CD4-positive, alpha-beta T cell (primary cell): ENCODE measurements at regions not wholly inside any gene's neighbourhood (a gene's known extent, or its start where the extent isn't known, plus 50 kb on each side); places are given as distances from the start of the nearest gene placed in this dataset.

Experiments used
- ATAC-seq: fragments of 200-7000 bp; cut with Tn5 transposase; one replicate; pipeline ENCODE4 v1.10.0; 2022; ENCODE audit warnings: mild to moderate bottlenecking; ENCODE audit not compliant: poor library complexity
- CTCF ChIA-PET: fragments of 350-600 bp; sonication (Branson Sonifier 250); formaldehyde crosslinking; loops from one replicate; lab custom pipeline; 2021; ENCODE audit warnings: antibody characterized with exemption, inconsistent platforms; lab: Charles Lee
- POLR2A ChIA-PET: fragments of 350-600 bp; sonication (Branson Sonifier 250); formaldehyde crosslinking; loops from one replicate; lab custom pipeline; 2021; ENCODE audit warnings: antibody characterized with exemption, inconsistent platforms; lab: Charles Lee
- DNase-seq, 14 experiments: peaks; one replicate each; pipeline ENCODE4 v3.0.0-alpha.2; 2013 to 2020; ENCODE audit warnings: mixed read lengths in 2 of 14
- H3K27ac ChIP-seq, 2 donors: one replicate each; pipeline versions ENCODE4 v1.5.1 to v1.7.0; 2013; ENCODE audit warnings: low read length in 2 of 2, low read depth in 1 of 2, mild to moderate bottlenecking in 1 of 2
- H3K27me3 ChIP-seq, 2 experiments: 1 replicate in 1 of 2; 2 replicates in 1 of 2; pipeline versions ENCODE4 v1.6.1 to v1.7.0; 2013; ENCODE audit warnings: low read length in 2 of 2, control low read depth in 1 of 2, mild to moderate bottlenecking in 1 of 2, moderate library complexity in 1 of 2; ENCODE audit not compliant: insufficient read depth in 2 of 2, control insufficient read depth in 1 of 2
- H3K36me3 ChIP-seq: one replicate; pipeline ENCODE4 v1.6.1; 2013; ENCODE audit warnings: low read length, control low read depth; ENCODE audit not compliant: insufficient read depth
- H3K4me1 ChIP-seq: one replicate; pipeline ENCODE4 v1.6.1; 2013; ENCODE audit warnings: low read length, control low read depth; ENCODE audit not compliant: insufficient read depth
- H3K4me3 ChIP-seq: one replicate; pipeline ENCODE4 v1.5.1; 2013; ENCODE audit warnings: mild to moderate bottlenecking, low read length, moderate library complexity
- H3K9me3 ChIP-seq, 2 experiments: 1 replicate in 1 of 2; 2 replicates in 1 of 2; pipeline versions ENCODE4 v1.6.1 to v1.7.0; 2013; ENCODE audit warnings: low read length in 2 of 2, mild to moderate bottlenecking in 2 of 2, control low read depth in 1 of 2, moderate library complexity in 1 of 2; ENCODE audit not compliant: control insufficient read depth in 1 of 2, insufficient read depth in 1 of 2
- H3K27ac Mint-ChIP-seq: one replicate; pipeline ENCODE4 v1.8.0; 2020; ENCODE audit warnings: mixed read lengths
- H3K27me3 Mint-ChIP-seq: one replicate; pipeline ENCODE4 v1.8.0; 2021; ENCODE audit warnings: mixed read lengths
- H3K36me3 Mint-ChIP-seq: one replicate; pipeline ENCODE4 v1.8.0; 2021; ENCODE audit warnings: low read depth, mixed read lengths
- H3K4me1 Mint-ChIP-seq: one replicate; pipeline ENCODE4 v1.8.0; 2021; ENCODE audit warnings: low read depth, mixed read lengths
- H3K4me3 Mint-ChIP-seq: one replicate; pipeline ENCODE4 v1.8.0; 2020; ENCODE audit warnings: mild to moderate bottlenecking, mixed read lengths
- H3K9me3 Mint-ChIP-seq: one replicate; pipeline ENCODE4 v1.8.0; 2020; ENCODE audit warnings: mixed read lengths
- intact Hi-C, 2 experiments: fragments of 100-400 bp; cut with DNase I in 1 of 2; cut with micrococcal nuclease in 1 of 2; formaldehyde crosslinking; loops; one replicate each; pipeline versions ENCODE4 v1.15.1 to v1.9.0; 2023 to 2025; cut with DNase I, micrococcal nuclease
- TF ChIP-seq, protein P1 (sequence below): fragments of 200-600 bp; IDR thresholded peaks from one replicate; pipeline ENCODE4 v1.8.0; 2022; ENCODE audit warnings: antibody characterized with exemption, mild to moderate bottlenecking

DNA sequence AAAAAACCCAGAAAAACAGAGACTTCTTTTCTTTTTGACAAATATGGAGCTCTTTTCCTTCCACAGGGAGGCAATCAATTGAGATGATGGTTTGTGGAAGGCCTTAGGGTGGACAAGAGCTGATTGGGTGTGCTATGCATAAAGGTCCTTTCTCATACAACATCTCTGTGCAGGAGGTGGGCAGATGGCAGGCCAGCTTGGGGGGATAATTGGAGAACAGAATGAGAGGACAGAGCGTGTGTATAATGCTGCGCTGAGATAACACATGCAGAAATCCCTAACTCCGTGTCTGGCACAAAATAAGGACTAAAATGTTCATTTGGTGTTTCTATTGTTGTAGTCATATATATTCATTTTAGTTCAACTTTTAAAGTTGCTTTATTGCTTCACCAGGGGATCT lies 159.0 kb upstream of the MEF2C start:
- Histone ChIP-seq H3K27me3 (no peaks in the 10 kb centered on the region), H3K27ac (no peak overlapping the region), H3K4me1 (no peaks in the 10 kb centered on the region), H3K4me3 (no peak overlapping the region), H3K9me3 (no peaks in the 10 kb centered on the region), H3K36me3 (no peaks in the 10 kb centered on the region)
- POLR2A ChIA-PET: no interaction called here
- Mint-ChIP-seq H3K9me3 (peaks cover 3% of the 10 kb centered on the region), H3K27me3 (no peaks in the 10 kb centered on the region), H3K4me3 (no peak overlapping the region), H3K27ac (no peak overlapping the region), H3K4me1 (no peaks in the 10 kb centered on the region), H3K36me3 (no peaks in the 10 kb centered on the region)
- CTCF ChIA-PET: no interaction called here
- ATAC-seq (no peak), DNase-seq (no peak)
- intact Hi-C loops: no loop called here
- TF ChIP-seq, protein P1, sequence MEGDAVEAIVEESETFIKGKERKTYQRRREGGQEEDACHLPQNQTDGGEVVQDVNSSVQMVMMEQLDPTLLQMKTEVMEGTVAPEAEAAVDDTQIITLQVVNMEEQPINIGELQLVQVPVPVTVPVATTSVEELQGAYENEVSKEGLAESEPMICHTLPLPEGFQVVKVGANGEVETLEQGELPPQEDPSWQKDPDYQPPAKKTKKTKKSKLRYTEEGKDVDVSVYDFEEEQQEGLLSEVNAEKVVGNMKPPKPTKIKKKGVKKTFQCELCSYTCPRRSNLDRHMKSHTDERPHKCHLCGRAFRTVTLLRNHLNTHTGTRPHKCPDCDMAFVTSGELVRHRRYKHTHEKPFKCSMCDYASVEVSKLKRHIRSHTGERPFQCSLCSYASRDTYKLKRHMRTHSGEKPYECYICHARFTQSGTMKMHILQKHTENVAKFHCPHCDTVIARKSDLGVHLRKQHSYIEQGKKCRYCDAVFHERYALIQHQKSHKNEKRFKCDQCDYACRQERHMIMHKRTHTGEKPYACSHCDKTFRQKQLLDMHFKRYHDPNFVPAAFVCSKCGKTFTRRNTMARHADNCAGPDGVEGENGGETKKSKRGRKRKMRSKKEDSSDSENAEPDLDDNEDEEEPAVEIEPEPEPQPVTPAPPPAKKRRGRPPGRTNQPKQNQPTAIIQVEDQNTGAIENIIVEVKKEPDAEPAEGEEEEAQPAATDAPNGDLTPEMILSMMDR: no peak

DNA sequence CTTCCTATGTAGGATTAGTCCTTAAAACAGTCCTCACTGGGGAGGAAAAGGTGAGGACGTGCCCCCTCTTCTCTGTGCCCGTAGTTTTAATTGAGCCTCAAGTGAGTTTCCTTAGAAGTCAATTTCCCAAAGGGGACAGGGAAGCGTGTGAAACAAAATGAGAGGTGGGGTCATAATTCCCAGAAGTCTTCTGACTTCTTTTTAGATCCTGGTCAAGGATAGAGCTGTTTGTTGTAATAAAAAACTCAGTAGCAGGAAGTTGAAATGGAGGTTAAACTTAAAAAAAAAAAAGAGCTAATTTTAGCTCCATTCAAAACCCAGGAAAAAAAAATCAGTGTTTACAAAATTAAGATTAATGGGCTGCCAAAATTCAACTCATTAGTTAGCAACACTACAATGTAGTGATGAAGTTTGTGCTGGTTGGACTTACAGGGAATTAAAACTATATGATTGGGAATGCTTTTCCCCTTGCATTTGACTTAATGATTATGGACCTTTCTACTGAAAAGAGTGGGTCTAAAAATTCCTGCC lies 158.3 kb upstream of the MEF2C start:
- Histone ChIP-seq H3K27ac (no peak overlapping the region), H3K27me3 (no peaks in the 10 kb centered on the region), H3K4me1 (no peaks in the 10 kb centered on the region), H3K36me3 (no peaks in the 10 kb centered on the region), H3K9me3 (no peaks in the 10 kb centered on the region), H3K4me3 (no peak overlapping the region)
- H3K9me3 Mint-ChIP-seq: peaks cover 3% of the 10 kb centered on the region
- no peak overlapping the region for H3K27ac Mint-ChIP-seq
- TF ChIP-seq, protein P1: no peak
- ATAC-seq (no peak), DNase-seq (no peak)
- CTCF ChIA-PET: no interaction called here
- no peaks in the 10 kb centered on the region for H3K36me3 Mint-ChIP-seq
- intact Hi-C loops: no loop called here
- POLR2A ChIA-PET: no interaction called here
- H3K4me1 Mint-ChIP-seq: no peaks in the 10 kb centered on the region
- no peaks in the 10 kb centered on the region for H3K27me3 Mint-ChIP-seq
- H3K4me3 Mint-ChIP-seq: no peak overlapping the region

DNA sequence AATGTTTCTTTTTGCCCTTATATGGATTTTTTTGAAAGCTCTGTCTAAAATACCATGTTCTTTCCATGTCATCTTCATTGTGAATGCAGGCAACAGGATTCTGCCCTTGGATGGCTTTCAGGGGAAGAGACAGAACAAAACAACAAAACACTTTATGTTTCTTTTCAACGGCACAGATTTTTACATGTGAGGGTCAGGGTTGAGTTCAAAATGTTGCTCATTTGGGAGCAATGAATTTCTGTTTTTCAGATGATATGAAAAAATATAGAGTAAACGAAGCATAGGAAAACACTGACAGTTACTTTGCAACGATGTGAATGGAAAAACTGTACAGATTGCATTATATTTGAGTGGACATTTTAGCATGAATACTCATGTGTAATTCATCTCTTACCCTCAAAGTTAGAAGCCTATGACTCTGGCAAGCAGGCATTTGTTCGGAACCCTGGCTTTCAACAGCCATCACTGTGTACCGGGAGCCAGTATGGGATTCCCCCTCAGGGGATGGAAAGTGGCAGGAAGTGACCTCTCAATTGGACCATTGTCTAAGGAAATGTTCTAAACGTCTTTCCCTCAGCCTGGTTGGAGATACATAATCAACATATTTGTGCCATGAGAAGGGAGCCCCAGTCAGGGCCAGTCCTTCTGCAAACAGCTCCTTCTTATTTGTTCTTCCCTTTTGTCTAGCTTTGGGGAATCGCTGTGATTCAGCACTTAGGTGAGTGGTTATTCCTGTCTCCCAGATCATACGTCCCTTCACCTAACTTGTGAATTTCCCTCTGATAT lies 153.9 kb upstream of the MEF2C start:
- intact Hi-C loops: no loop called here
- no peaks in the 10 kb centered on the region for H3K36me3 Mint-ChIP-seq
- H3K27me3 Mint-ChIP-seq: no peaks in the 10 kb centered on the region
- POLR2A ChIA-PET: no interaction called here
- peaks cover 3% of the 10 kb centered on the region for H3K9me3 Mint-ChIP-seq
- no peaks in the 10 kb centered on the region for H3K4me1 ChIP-seq
- no peak overlapping the region for H3K4me3 ChIP-seq
- H3K36me3 ChIP-seq: no peaks in the 10 kb centered on the region
- no peaks in the 10 kb centered on the region for H3K4me1 Mint-ChIP-seq
- H3K27ac Mint-ChIP-seq: no peak overlapping the region
- ATAC-seq (no peak), DNase-seq (no peak)
- no peaks in the 10 kb centered on the region for H3K27me3 ChIP-seq
- TF ChIP-seq, protein P1: no peak
- H3K27ac ChIP-seq: no peak overlapping the region
- CTCF ChIA-PET: no interaction called here
- H3K4me3 Mint-ChIP-seq: no peak overlapping the region
- no peaks in the 10 kb centered on the region for H3K9me3 ChIP-seq
